B cell (primary cell): ENCODE measurements at regions not wholly inside any gene's neighbourhood (a gene's known extent, or its start where the extent isn't known, plus 50 kb on each side); places are given as distances from the start of the nearest gene placed in this dataset.

Experiments used
- CTCF ChIP-seq: fragments of 200-600 bp; IDR thresholded peaks from one replicate; pipeline ENCODE4 v1.8.0; 2022; ENCODE audit warnings: antibody characterized with exemption, mild to moderate bottlenecking
- EZH2 ChIP-seq: IDR thresholded peaks from 2 replicates; pipeline ENCODE4 v1.6.1; 2012; ENCODE audit warnings: borderline replicate concordance, low read depth, mild to moderate bottlenecking, moderate library complexity, low read length; ENCODE audit not compliant: insufficient read depth, poor library complexity, severe bottlenecking

DNA sequence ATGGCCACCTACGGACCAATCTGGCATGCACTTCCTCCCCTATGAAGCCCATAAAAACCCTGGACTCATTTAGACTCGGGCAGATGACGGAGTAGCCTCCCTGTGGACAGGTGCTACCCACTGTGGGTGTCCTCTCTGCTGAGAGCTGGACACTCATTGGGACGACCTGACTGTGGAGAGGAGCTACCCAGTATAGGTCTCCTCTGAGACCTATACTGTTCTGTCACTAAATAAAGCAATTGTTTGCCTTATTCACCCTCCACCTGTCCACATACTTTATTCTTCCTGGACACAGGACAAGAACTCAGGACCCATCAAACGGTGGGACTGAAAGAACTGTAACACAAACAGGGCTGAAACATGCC, 53.3 kb upstream of the CADM2 start:
- no peak for TF ChIP-seq EZH2
- TF ChIP-seq CTCF: no peak
